Neural progenitor cell (in vitro differentiated cells): ENCODE measurements at regions not wholly inside any gene's neighbourhood (a gene's known extent, or its start where the extent isn't known, plus 50 kb on each side); places are given as distances from the start of the nearest gene placed in this dataset.

Experiments
- EZH2 ChIP-seq: fragments of 200-600 bp; sonication (generic); IDR thresholded peaks from 2 replicates; pipeline ENCODE4 v1.6.1; 2017; ENCODE audit warnings: antibody characterized with exemption, mild to moderate bottlenecking, moderate library complexity
- EZH2phosphoT487 ChIP-seq: fragments of 200-600 bp; sonication (generic); IDR thresholded peaks from 2 replicates; pipeline ENCODE4 v1.6.1; 2017; ENCODE audit warnings: antibody characterized with exemption
- TF ChIP-seq, protein P1 (sequence below): fragments of 200-600 bp; sonication (generic); IDR thresholded peaks from 2 replicates; pipeline ENCODE4 v1.5.1; 2017; ENCODE audit warnings: antibody characterized with exemption, mild to moderate bottlenecking

DNA sequence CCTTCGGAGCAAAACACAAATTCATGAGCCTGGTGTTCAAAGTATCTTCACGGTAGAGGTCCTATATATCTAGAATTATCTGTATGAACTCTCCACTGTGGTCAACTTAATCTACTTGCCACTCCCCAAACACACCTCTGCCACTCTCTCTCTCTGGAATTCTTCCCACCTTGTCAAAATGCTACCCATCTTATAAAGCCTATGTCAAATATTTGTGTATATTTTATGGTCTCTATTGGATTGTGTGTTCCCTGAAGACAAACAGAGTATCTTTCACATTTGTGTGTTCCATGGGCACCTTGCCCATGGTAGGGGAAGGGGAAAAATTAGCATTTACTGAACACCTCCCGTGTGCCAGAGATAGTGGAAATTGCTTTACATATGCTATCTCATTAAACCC, 83.2 kb upstream of the ATL2 start:
- TF ChIP-seq, protein P1, sequence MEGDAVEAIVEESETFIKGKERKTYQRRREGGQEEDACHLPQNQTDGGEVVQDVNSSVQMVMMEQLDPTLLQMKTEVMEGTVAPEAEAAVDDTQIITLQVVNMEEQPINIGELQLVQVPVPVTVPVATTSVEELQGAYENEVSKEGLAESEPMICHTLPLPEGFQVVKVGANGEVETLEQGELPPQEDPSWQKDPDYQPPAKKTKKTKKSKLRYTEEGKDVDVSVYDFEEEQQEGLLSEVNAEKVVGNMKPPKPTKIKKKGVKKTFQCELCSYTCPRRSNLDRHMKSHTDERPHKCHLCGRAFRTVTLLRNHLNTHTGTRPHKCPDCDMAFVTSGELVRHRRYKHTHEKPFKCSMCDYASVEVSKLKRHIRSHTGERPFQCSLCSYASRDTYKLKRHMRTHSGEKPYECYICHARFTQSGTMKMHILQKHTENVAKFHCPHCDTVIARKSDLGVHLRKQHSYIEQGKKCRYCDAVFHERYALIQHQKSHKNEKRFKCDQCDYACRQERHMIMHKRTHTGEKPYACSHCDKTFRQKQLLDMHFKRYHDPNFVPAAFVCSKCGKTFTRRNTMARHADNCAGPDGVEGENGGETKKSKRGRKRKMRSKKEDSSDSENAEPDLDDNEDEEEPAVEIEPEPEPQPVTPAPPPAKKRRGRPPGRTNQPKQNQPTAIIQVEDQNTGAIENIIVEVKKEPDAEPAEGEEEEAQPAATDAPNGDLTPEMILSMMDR = no peak
- no peak for TF ChIP-seq EZH2phosphoT487
- TF ChIP-seq EZH2 = no peak
